ENCODE measurements at regions not wholly inside any gene's neighbourhood (a gene's known extent, or its start where the extent isn't known, plus 50 kb on each side); places are given as distances from the start of the nearest gene placed in this dataset.

- TF ChIP-seq RAD21 (IDR thresholded peaks at IDR 0.05; ENCODE audit: low read length): no peak
- TF ChIP-seq GABPA (IDR thresholded peaks at IDR 0.05; ENCODE audit: low read depth): no peak
- TF ChIP-seq NRF1 (IDR thresholded peaks at IDR 0.05; ENCODE audit: low read depth, low read length): no peak
- no peak for TF ChIP-seq POLR2AphosphoS5 (IDR thresholded peaks at IDR 0.05; ENCODE audit: low read depth, low read length)
- TF ChIP-seq EP300 (IDR thresholded peaks at IDR 0.05; ENCODE audit: borderline replicate concordance in 1 of 2, low read depth in 1 of 2, low read length in 1 of 2): no peak
- no peak for TF ChIP-seq TEAD4 (IDR thresholded peaks at IDR 0.05; ENCODE audit: borderline replicate concordance, insufficient read depth)
- TF ChIP-seq SMC3 (IDR thresholded peaks at IDR 0.05; ENCODE audit: low read depth, low read length): no peak
- TF ChIP-seq SIN3A (IDR thresholded peaks at IDR 0.05; ENCODE audit: borderline replicate concordance, low read depth, low read length): no peak
- TF ChIP-seq YY1 (IDR thresholded peaks at IDR 0.05; ENCODE audit: low read depth): no peak
- no peak for TF ChIP-seq JUND (IDR thresholded peaks at IDR 0.05)
- TF ChIP-seq ZBTB33 (IDR thresholded peaks at IDR 0.05; ENCODE audit: borderline replicate concordance, low read depth): no peak
- TF ChIP-seq USF1 (IDR thresholded peaks at IDR 0.05; ENCODE audit: borderline replicate concordance, low read depth): no peak
- H3K4me2 ChIP-seq: no peak overlapping the region
- no peak overlapping the region for H3K4me3 ChIP-seq (ENCODE audit: low read depth in 2 of 2, low read length in 1 of 2)
- no peaks in the 10 kb centered on the region for H3K36me3 ChIP-seq (replicated peaks in 1 of 2; ENCODE audit: control insufficient read depth in 1 of 2, insufficient read depth in 2 of 2, low read length in 1 of 2)
- POLR2A ChIA-PET: no interaction called here
- CTCF ChIA-PET: no interaction called here
- WGBS (ENCODE audit: low lambda C conversion rate): 4% methylated on average over 6 of the region's 6 CpGs
- no peaks in the 10 kb centered on the region for H3K9me3 ChIP-seq
- no peaks in the 10 kb centered on the region; a peak in 1 of 4 replicates for H3K4me1 ChIP-seq (ENCODE audit: control insufficient read depth in 1 of 2, insufficient read depth in 2 of 2, low read depth in 1 of 2, low read length in 1 of 2)
- H3K9ac ChIP-seq: no peak overlapping the region
- H4K20me1 ChIP-seq (ENCODE audit: insufficient read depth): no peaks in the 10 kb centered on the region
- H3K9me2 ChIP-seq: no peaks in the 10 kb centered on the region
- no peaks in the 10 kb centered on the region for H3K79me2 ChIP-seq (ENCODE audit: insufficient read depth)
- no peak overlapping the region for H3K27ac ChIP-seq (ENCODE audit: low read depth in 2 of 2, low read length in 1 of 2)
- DNase-seq: no peak
- no peak overlapping the region for H2AFZ ChIP-seq (ENCODE audit: low read depth)
- no peaks in the 10 kb centered on the region for H3F3A ChIP-seq (replicated peaks; ENCODE audit: insufficient read depth)
- no peaks in the 10 kb centered on the region for H3K27me3 ChIP-seq (ENCODE audit: insufficient read depth)
Measured at GRCh38 chr5:27639005-27639612, 600.7 kb upstream of the CDH9 start.

DNA sequence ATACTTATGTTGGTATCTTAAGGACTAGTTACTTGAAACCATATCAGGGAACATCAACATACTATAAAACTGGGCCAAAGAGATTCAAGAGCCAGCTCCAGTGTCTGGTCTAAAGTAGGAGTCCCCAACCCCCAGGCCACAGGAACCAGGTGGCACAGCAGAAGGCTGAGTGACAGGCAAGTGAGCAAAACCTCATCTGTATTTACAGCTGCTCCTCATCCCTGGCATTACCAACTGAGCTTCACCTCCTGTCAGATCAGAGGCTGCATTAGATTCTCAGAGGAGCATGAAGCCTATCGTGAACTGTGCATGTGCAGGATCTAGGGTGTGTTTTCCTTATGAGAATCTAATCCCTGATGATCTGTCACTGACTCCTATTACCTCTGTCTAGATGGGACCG lies 581.6 kb upstream of the CDH9 start:
- H3K4me3 ChIP-seq (ENCODE audit: low read depth in 2 of 2, low read length in 1 of 2): no peak overlapping the region
- no peaks in the 10 kb centered on the region; the same call in 1 of the 2 replicates for H3K9me2 ChIP-seq
- H3K4me2 ChIP-seq: no peak overlapping the region
- H2AFZ ChIP-seq (ENCODE audit: low read depth): no peak overlapping the region
- 23% methylated on average over 2 of the region's 2 CpGs for WGBS (ENCODE audit: low lambda C conversion rate)
- POLR2A ChIA-PET: no interaction called here
- H3F3A ChIP-seq (replicated peaks; ENCODE audit: insufficient read depth): peaks cover 4% of the 10 kb centered on the region
- H3K9ac ChIP-seq: no peak overlapping the region
- no peaks in the 10 kb centered on the region for H3K4me1 ChIP-seq (ENCODE audit: control insufficient read depth in 1 of 2, insufficient read depth in 2 of 2, low read depth in 1 of 2, low read length in 1 of 2)
- H3K27ac ChIP-seq (ENCODE audit: low read depth in 2 of 2, low read length in 1 of 2): no peak overlapping the region
- DNase-seq: no peak
- H3K79me2 ChIP-seq (ENCODE audit: insufficient read depth): no peaks in the 10 kb centered on the region
- no peak for TF ChIP-seq MXI1 (IDR thresholded peaks at IDR 0.05; ENCODE audit: low read depth, low read length)
- TF ChIP-seq ZBTB33 (IDR thresholded peaks at IDR 0.05; ENCODE audit: borderline replicate concordance, low read depth): no peak
- no peak for TF ChIP-seq RFX5 (IDR thresholded peaks at IDR 0.05; ENCODE audit: low read length)
- no peak for TF ChIP-seq TAF1 (IDR thresholded peaks at IDR 0.05; ENCODE audit: borderline replicate concordance, low read depth, low read length)
- no peak for TF ChIP-seq JUND (IDR thresholded peaks at IDR 0.05)
- TF ChIP-seq FOXJ3 (CRISPR knock-in tag; IDR thresholded peaks at IDR 0.05): no peak
- CTCF ChIA-PET: no interaction called here
- no peaks in the 10 kb centered on the region for H3K36me3 ChIP-seq (replicated peaks in 1 of 2; ENCODE audit: control insufficient read depth in 1 of 2, insufficient read depth in 2 of 2, low read length in 1 of 2)
- H3K27me3 ChIP-seq (ENCODE audit: insufficient read depth): no peaks in the 10 kb centered on the region; the same call in 1 of the 2 replicates
- no peaks in the 10 kb centered on the region for H4K20me1 ChIP-seq (ENCODE audit: insufficient read depth)
- no peaks in the 10 kb centered on the region for H3K9me3 ChIP-seq

Data from SK-N-SH (cell line).